HG02884 (cell line): ENCODE measurements at regions not wholly inside any gene's neighbourhood (a gene's known extent, or its start where the extent isn't known, plus 50 kb on each side); places are given as distances from the start of the nearest gene placed in this dataset.

Experiments used
- ATAC-seq: cut with Tn5 transposase; IDR thresholded peaks from one replicate; pipeline ENCODE4 v1.9.1; 2021; ENCODE audit warnings: mild to moderate bottlenecking, moderate library complexity; ENCODE audit not compliant: unreplicated experiment

DNA sequence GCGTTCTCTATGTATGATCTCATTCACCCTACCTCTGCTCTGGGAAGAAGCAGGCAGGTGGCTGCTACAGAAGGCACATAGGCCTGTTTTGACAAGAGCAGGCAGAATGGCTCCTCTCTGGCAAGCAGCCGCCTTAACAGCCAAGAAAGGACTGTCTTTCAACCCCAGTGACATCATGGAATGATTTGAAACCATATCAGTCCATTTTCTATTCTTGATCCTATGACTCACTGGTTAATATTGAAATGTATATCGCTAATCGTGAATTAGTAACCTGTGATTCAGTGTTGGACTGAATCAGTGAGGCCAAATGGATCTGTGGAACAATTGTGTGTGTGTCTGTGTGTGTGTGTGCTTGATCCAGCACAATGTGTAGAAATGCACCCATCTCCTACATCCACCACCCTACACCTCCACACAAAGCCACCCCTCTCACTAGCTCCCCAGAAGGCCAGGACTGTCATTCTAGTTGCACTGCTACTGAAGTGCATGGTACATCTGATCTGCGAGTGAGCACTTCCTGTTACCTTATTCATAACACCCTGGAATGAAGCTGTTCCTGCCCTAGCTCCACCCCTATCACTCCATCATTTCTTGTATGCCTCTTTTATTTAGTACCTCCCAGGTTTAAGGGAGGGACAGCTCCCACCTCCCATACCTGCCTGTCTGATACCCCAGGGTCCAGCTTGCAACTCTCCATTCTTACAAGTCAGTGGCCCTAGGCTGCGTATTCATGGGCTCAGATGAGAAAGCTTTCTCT lies 460.0 kb downstream of the FOXO1 start:
- peak; percentile 56 for ATAC-seq

DNA sequence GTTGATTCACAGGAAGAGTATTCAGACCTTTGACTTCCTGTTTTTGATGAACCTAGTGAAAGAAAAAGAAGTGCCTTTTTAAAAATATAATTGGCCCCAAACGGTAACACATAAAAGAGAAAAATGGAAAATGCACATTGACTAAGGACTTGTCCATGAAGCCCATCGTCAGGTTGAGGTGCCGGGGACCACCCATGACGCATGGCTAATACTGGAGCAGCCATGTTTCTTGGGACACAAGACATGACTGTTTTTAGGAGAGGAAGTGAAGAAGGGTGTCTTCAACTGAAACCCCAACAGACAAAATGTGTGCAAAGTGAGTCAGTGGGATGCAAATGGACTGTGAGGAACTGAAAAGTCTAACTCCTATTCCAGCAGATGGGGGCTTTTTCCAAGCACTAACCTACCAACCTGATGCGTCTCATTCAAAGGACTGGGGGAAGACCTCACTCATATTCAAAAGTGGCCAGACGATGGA lies 459.4 kb downstream of the FOXO1 start:
- ATAC-seq, result peak; percentile 71

DNA sequence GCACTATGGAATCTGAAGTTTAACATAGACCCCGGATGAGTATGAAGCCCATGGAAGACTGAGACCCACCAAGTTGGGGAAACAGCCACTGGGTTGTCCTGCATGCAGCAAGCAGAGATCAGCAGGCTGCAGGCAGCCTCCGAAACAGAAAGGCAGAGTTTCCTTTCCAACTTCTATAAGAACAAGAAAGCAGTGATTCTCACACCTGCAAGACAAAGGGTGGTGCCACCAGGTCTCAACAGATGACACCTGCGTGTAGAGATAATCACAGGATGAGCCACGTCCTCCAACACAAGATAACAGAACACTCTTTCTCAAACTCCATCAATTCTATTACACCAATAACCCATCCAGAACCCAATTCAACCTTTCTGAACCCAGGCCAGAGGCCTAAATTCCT lies 457.9 kb downstream of the FOXO1 start:
- ATAC-seq, result no peak

DNA sequence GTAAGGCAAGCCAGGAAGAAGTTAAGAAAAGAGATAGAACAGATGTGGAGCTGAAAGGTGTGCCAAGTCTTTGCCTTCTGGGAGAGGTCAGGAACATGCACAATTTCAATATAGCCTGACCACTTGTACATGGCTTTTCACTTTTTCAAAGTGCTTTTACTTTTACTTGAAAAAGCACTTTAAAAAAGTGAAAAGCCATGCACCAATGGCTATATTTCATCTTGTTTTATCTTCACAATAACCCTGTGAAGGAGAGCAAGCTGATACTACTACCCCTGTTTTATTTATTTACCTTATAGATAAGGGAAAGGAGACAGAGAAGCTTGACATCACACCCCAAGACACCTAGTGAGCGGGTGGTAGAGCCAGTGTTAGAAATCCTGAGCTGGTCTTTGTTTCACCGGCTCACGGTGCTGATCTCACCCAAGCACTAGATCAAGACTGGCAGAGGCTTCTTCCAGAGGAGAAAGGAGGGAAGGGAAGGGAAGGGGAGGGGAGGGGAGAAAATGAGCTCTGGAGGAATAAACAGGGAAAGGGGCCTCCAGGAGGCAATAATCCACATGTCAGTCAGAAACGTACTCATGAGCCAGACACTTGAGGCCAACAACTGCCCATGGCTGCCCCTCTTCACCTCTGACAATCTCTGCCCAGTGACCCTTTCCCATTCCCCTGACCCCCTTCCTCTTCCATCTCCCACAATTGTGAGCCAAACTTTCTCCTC lies 455.4 kb downstream of the FOXO1 start:
- ATAC-seq, result no peak

DNA sequence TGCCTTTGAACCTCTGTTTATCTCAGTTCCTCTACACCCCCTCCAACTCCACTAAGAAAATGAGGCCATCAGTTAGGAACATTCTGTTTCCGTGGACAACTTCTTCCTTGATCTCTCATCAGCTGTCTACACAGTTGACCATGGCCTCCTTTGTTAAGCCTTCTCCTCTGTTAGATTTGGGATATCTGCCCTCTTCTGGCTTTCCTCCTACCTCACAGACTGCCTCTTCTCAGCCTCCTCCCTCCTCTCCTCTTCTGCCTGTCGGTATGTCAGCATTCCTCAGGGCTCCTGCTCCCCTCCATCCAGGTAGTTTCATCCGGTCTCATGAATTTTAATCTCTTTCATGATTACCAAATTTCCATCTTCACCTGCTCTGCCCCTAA lies 454.9 kb downstream of the FOXO1 start:
- no peak for ATAC-seq

DNA sequence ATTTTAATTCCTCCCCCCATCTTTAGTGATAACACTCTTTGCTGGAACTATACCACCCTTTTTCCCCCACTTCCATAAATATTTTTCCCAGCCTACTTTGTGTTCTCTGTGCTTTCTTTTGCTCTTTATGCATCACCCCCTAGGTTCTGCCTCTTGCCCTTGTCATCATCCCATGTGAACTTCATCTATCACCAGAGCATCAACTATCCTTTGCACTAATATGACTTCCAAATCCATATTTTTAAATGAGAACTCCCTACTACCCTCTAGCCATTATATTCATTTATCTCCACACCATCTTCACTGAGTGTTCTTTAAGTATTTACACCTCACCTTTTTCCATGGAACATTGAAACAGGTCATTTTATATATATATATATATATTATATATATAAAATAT lies 452.7 kb downstream of the FOXO1 start:
- ATAC-seq, result no peak

DNA sequence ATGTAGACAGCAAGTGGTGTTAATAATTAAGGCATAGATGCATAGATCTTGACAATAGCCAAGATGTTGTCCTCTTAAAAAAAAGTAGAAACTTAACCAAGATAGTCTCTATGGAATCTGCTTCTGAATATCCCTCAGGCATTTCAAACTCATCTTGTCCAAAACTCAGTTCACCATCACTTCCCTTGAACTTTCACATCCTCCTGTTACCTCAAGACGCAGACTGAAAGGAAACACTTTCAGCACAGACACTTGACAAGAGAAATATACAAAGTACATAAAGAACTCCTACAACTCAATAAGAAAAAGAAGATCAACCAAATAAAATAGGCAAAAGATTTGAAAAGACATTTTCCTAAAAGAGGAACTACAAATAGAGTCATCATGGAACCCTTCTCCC lies 451.1 kb downstream of the FOXO1 start:
- no peak for ATAC-seq

DNA sequence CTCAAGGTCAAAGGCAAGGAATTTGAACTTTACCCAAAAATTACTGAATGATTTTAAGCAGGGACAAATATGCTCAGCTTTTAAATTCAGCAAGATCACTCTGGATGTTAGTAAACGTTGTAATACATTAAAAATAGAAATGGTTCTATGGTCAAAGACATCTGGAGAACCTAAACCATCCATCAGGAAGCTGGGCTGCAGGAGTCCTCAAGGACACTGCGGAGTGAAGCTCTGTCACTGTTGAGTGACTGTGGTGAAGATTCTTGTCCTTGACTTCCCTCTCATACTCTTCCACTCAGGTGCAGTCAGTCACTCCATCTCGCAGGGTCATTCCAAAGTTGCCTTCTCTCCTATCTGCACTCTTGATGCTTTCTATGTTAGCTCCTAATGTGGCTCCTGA lies 450.7 kb downstream of the FOXO1 start:
- ATAC-seq, result no peak

DNA sequence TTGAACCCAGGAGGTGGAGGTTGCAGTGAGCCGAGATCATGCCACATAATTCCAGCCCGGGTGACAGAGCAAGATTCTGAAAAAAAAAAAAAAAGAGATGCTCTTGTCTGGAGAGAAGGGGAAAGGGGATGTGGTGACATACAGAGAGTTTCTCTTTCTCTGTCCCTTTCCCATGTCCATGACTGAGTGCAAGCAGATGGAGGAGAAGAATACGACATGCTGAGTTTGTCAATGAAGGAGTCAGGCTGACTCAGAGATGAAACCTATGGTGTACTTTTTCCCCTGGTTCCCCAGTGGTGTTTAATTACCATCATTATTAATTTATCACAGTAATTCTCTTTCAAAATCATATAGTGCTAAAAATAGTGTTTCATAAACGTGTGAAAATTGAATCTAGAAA lies 448.8 kb downstream of the FOXO1 start:
- no peak for ATAC-seq

DNA sequence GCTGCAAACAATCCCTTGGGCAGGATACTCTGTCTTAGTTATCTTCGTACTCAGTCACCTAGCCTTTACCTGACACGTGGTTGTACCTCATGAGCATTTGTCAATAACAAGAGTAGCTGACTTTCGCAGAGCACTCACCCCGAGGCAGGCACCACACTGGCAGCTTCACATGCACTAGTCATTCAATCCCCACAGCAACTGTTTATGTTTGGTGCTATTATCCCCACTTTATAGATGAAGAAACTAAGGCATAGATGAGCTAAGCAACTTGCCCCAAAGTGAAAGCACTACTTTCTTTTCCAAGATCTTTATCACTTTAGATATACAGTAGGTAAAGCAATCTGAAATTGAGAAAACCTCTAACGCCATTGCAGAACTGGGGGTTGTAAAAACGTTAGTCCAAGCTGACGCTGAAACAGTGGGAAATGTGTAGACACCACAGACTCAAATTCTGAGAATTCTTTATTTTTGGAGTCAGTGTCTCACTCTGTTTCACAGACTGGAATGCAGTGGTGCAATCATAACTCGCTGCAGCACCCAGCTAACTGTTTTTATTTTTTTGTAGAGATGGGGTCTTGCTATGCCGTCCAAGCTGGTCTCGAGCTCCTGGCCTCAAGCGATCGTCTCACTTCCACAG lies 446.0 kb downstream of the FOXO1 start:
- ATAC-seq, result no peak

DNA sequence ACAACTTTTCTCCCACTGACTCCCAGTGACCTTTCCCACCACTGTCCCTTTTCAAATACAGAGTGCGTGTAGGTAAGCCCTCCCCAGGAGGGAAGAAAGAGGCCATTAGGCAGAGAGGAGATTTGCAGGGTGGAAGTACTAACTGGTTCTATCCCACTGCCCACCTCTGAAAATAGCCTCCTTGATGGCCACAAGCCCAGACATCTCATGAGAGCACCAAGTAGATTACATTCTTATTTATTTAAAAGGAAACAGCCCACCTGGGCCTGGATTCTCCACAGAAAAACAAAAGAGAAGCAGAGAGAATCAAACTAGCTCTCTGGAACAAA lies 445.3 kb downstream of the FOXO1 start:
- no peak for ATAC-seq

DNA sequence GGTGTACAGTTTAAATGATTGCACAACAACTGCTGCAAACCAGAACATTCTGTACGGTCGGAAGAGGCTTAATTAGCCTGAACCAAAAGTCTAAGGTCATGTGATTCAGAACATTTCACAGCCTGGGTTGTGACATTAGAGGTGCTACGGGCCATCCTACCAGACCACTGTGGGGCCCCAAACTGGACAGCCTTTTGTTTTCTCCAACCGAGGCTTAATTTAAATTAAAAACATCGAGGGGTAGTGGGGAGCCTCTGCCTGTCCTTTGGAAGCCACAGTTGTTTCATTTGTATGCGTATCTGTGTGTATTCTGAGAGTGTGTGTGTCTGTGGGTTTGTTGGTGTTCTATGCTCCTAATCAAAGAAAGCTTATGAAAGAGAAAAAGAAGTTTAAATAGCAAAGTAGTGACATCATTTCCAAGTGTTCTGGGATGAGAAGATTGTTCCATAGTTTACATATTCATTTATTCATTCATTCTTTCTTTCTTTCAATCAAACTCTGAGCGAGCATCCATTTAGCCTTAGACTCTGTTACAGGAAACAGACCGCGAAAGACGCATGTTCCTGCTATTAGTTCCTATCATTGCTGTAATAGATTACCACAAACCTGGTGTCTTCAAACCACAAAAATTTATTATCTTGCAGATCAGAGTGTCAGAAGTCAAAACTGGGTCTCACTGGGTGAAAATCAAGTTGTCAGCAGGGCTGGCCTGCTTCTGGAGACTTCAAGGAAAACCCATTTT lies 444.8 kb downstream of the FOXO1 start:
- no peak for ATAC-seq

DNA sequence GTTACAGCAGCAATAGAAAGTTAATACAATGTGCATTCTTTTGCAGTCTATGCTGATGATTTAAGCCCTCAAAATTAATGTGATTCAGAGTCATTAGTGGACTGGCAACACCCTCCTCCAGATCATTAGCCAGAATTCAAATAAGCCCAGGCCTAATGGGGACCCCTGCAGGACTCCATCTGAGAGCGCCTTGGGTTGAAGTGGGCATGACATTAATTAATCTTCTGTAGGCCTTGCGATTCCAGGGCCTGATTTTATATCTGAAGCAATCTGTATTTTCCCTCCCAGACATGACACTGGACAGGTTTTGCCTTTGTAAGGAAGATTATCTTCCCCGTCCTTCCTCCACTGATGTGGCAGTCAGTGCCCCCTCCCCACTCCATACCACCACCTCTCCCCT lies 442.9 kb downstream of the FOXO1 start:
- no peak for ATAC-seq

DNA sequence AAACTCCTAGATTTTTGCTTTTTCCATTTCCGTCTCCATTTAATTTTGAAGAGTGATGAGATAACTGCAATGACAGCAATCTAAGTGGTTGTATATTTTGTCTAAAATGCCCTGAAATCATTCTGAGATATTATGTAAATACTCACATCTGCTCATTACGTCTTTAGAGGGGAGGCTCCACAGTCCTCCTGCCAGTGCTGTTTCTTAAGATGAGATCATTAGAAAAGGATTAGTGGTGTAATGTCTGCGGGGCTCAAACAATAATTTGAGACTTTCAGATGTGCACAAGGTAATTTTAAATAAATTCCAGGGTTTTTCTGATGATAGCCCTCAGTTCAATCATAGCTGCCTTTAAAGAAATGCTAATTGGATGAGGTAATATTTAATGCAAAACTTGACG lies 437.9 kb downstream of the FOXO1 start:
- no peak for ATAC-seq

DNA sequence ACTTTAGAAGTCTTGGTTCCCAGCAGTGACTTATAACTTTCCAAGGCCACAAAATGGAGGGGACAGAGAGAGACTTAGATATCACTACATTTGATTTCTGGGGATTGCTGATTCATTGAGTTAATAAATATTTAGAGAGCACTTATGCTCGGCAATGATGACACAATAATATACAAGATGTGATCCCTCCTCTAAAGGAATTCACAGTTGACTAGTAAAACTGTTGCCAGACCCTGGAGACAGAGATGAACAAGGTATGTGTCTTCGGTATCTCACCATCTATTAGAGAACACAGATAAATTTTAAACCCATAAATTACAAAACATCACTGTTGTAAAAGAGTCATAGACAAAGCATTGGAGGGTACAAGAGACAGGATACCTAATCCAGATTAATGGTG lies 437.5 kb downstream of the FOXO1 start:
- ATAC-seq, result no peak

DNA sequence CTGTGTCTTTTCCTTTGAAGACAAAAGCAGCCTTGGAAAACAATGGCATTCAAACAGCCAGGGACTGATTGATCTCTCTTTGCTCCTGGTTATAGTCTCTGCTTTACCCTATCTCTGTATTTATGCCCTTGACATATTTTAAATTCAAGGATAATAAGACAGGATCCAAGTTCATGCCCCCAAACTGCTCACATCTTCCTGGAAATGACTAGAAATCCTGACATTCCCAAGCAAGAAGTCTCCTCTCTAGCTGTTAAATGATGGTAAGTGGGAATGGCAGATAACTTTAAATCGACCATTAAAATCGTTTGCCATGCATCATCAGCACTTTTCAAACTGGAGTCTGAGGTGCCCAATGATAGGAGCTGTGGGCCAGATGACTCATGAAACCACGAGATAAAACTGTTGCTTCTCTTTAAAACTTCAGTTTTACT lies 435.6 kb downstream of the FOXO1 start:
- no peak for ATAC-seq

DNA sequence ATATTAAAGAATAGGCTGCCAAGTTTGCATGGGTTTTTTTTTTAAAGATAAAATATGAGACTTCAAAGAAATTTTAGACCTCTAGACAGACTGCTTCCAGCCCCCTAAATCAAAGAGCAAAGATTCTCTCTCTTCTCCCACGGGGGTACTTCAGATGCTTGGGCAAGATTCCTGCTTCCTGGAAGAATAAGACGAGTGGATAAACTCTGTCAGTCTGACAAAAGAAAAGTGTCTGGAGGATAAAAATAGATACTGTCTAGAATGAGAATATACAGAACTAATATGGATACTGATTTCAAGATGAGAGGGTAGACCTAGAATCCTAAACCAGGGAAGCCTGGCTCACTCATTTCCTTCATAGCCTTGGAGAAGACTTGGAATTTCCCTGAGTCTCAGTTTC lies 435.1 kb downstream of the FOXO1 start:
- no peak for ATAC-seq

DNA sequence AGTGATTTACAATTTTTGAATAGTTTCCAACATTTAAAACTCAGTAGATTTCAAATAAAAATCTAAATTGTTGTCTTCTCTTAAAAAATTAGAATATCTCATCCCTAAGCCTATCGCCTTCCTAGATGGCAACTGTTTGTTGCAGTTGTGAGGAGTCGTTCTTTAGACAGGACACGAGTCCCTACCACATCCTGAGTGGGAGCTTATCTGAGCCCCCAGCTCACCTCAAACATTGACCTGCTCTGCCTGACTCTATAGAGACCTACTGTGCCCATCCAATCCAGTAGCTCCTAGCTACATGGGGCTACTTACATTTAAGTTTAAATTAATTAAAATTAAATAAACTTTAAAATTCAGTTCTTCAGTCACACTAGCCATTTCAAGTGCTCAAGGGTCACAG lies 434.7 kb downstream of the FOXO1 start:
- ATAC-seq, result no peak

DNA sequence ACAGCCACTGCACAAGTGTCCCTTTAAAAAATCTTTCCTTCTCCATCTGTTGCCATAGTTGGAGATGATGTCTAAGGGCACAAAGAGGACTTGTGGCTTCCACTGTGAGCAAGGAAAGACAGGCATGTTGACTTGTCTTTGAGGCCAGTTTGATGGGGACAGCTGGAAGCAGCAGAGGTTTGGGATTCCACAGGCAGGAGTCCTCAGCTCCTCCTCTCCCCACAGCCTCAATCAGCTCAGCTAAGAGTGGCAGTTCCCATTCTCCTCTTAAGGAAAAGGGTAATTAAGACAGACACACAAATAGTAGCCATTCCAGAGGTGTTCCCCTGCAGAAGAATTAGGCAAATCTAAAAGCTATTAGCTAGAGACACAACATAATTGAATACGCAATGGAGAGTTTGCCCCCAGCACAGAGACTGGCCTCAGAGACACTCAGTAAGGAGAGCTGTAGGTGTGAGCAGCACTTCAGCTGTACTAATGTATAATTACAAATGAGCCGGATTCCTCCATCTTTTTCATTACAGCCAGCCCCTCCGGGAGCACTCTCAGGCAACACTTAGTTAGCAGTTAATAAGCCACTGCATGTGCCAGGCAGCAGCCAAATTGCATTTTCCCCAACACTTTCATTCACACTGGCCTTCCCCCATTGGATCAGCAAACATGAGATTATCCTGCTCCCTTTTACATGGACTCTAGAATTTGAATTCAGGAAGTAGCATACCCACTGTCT lies 434.0 kb downstream of the FOXO1 start:
- ATAC-seq, result no peak

DNA sequence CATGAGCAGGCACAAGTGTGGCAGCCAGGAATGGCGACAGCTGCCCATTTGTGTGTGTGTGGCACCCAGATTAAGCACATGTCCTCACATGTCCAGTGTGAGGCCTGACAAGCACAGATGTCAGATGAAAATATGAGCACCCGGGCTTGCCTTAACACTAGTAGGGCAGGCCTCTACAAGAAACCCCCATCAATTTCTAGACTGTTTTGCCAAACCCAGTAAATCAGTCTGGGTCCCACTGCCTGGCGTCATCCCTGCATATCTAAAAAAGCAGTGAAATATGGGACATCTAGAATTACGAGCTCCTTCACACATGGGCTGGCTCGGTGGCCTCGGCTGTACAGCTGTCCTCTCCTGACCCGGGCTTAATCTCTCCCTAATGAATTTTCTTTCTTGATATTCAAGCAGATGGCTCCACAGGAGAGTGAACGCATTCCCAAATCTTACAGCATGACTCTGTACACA lies 432.7 kb downstream of the FOXO1 start:
- no peak for ATAC-seq
